Activated CD8-positive, alpha-beta memory T cell treated with anti-CD3 and anti-CD28 coated beads for 48 hours (primary cell): ENCODE measurements at regions not wholly inside any gene's neighbourhood (a gene's known extent, or its start where the extent isn't known, plus 50 kb on each side); places are given as distances from the start of the nearest gene placed in this dataset.
"Not testable (repeated sequence)": the region's sequence is repeated elsewhere in the genome, so short reads cannot be mapped to it uniquely, and the experiment has no call there.

ENCODE experiments used
- DNase-seq, 3 experiments: peaks; one replicate each; pipeline ENCODE4 v3.0.0-alpha.2; 2020; ENCODE audit warnings: low read depth in 2 of 3, low spot score in 2 of 3

GRCh38 chr4:13893987-13894386 is 266.5 kb upstream of the BOD1L1 start:
- no peak for DNase-seq

DNA sequence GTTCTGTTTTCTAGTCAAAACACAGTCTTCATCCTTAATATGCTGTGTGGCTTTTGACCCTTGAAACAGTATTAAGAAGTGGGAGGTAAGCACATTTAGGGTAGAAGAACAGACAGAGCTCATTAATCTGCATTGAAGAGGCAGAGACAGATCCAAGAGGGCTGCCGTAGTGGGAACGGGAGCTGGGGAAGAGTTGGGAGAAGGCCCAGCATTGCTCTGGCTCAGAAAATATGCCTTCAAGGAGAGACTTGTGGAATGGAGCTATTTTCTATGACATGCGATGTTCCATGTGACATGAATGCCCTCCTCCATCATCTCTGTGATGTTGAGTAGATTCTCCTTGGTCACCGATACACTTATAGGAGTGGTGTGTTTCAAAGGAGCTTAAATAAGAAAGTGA is 273.3 kb upstream of the BOD1L1 start:
- no peak for DNase-seq

DNA sequence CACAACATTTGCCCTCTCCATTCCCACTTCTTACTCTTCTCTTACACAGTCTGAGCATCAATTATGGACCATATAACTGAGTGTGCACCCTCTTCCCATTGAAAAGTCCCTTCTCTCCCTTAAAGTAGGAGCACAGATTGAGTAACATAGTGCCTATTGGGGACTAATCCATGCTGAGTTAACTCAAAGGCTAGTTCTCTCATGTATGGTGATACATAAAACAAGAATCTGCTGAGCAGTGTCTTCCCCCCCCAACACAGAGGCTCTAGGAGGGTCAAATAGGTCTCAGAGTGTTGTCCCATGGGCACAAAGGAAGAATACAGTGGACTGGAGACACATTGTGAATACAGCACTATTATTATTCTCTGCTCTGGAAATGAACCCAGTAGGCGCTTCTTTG is 274.6 kb upstream of the BOD1L1 start:
- DNase-seq: no peak

DNA sequence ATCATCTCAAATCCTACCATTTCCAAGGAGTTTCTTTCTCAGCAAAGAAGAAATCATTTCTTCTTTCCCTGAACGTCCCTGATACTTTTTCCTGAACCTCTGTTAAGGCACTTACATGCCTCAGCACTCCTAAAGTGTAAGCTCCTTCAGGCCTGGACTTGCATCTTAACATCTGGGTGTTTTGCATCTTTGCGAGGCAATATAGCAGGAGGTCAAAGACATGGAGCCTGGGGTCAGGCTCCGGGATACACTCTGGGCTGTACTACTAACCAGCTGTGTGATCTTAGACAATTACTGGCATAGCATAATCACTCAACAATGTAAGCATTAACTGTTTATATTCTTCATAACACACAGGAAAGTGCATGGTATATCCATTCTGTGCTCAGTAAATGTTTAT is 275.5 kb upstream of the BOD1L1 start:
- DNase-seq: no peak

DNA sequence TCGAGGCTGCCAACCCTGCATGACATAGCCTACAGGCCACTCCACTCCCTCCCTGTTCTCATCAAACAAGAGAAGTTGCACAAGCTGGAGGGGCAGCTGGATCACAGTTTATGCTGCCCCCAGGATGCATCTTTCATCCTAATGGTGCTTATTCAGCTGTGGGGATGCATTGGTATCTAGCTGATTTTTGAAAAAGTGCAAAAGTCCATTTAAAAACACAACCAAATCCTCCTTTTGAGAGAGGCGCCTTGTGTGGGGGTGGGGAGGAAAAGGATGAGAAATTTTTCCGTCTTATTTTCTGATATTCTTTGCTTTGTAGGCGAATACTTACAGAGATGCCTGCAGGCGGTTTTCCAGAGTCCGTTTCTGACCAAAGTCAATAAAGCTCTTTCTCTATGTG is 276.4 kb upstream of the BOD1L1 start:
- DNase-seq: no peak

- no peak for DNase-seq
Observed at GRCh38 chr4:13905543-13905942, 278.0 kb upstream of the BOD1L1 start.

DNA sequence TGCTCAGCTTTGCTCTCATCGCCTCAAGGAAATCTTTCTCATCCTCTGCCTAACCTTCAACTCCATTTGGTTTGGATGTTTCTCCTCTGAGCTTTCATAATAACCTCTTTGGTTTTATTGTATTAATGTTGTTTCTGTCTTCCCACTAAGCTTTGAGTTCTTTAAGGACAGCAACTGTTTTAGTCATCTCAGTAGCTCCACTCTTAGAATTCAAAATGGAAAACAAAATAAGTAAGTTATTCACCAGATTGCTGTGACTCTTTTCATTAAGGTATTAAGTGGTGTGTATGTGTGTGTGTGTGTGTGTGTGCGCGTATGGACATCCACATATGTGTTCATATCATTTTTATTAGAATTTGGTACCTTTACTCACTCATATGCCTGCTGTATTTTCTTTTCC is 279.2 kb upstream of the BOD1L1 start:
- no peak for DNase-seq

GRCh38 chr4:13907255-13907751 is 279.8 kb upstream of the BOD1L1 start:
- DNase-seq: no peak

GRCh38 chr4:13908455-13908854 is 280.9 kb upstream of the BOD1L1 start:
- no peak for DNase-seq

DNA sequence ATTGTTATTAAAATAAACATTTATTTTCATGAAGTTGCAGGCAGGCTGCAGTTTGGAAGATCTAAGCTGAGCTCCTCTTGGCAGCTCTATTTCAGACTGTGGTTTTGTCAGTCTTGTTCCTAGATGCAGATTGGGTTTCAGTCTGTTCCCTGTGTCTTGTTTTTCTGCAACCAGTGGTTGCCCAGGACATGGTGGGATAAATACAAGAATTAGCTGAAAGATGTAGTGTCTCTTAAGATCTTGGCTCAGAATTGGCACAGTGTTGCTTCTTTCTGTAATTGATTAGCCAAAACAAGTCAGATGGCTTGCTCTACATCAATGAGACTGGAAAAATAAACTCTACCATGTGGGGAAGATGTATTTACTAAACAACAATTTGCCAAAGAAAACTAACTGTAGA is 283.0 kb upstream of the BOD1L1 start:
- no peak for DNase-seq

DNA sequence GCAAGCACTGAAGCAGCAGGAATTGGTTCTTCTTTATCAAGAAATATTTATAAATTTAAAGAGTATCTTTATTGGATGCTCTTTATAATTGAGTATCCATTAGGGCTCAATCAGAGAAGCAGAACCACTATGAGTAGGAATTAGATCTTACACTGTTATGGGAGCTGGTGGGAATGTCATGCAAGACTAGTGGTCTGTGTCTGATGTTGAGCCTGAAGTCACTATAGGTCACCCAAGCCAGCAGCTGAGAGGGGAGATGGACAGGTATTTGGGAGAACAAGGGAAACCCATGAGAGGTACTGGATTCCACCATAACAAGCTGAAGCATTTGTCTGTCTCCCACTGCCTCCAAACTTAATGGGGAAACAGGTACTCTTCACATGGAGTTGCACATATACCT is 283.7 kb upstream of the BOD1L1 start:
- no peak for DNase-seq

- DNase-seq: no peak
Observed at GRCh38 chr4:13912436-13912925, 285.0 kb upstream of the BOD1L1 start.

GRCh38 chr4:13912966-13913365 is 285.4 kb upstream of the BOD1L1 start:
- no peak for DNase-seq

- DNase-seq: no peak
Observed at GRCh38 chr4:13917015-13917414, 289.5 kb upstream of the BOD1L1 start.

- DNase-seq: no peak
Observed at GRCh38 chr4:13918110-13918509, 290.6 kb upstream of the BOD1L1 start.

GRCh38 chr4:13918991-13919441 is 291.5 kb upstream of the BOD1L1 start:
- DNase-seq: no peak

DNA sequence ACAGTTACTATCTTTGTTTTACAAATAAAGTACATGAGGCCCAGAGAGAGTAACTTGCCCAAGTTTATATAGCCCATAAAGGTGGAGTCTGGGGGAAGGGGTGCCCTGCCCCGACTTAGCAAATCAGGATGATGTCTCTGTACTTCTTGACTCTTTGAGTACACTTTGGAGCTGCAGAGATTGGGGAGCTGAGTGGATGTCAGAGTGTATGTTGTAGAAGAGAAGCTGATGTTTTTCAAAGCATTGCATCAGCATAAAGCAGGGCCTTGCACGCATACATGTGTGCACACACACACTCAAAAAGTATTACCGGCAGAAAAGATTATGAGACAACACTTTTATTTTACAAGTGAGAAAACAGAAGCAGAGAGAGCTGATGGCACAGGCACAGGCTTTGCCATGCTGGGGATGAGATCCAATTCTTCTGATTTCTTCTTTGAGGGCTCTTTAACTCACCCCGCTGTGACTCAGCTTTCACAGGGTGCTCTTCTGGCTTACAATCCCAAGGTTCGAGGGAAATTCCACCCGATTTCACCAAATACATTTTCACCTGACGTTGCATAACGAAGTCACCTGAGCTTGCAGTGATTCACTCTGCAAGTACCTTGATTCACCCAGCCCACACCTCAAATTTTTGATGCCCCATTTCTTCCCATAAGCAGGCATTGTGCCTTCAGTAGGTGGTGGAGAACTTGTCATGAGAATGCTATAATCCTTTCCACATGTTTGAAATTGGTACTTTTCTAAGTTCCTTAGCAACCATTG is 292.8 kb upstream of the BOD1L1 start:
- no peak for DNase-seq

DNA sequence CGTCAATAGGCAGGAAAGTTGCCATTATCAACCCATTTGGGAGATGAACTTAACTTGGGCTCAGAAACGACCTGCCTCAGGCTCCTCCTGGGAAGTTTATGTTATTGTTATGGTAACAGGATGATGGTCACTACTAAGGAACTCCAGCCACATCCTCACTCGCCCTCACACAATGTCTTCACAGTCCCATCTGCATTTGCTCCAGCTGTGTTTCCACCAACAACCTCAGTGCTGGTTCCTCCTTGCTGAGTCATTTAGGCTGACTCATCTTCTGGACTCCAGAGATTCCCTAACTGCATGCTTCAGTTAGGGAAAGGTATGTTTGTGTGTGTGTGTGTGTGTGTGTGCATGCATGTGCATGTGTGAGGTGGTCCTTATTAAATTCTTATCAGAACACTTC is 293.4 kb upstream of the BOD1L1 start:
- no peak for DNase-seq

- DNase-seq: no peak
Observed at GRCh38 chr4:13921805-13922204, 294.3 kb upstream of the BOD1L1 start.

DNA sequence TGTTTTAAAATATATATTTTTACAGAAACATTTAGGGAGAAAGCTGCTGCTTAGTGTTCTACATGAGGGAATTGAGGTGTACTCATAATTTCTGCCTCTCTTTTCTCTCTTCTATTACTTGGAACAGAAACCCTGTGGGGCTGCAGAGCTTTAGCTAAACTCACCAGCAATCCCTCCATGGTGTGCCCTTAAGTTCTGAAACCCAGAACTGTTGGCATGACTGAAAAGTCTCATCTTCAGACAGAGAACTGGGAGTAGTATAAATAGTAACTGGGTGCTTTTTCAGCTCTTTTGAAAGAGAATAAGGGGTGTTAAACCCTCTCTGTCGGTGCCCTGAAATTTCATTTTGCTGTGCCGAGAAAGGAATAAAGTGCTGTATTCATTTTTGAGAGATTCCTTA is 294.9 kb upstream of the BOD1L1 start:
- DNase-seq: no peak

DNA sequence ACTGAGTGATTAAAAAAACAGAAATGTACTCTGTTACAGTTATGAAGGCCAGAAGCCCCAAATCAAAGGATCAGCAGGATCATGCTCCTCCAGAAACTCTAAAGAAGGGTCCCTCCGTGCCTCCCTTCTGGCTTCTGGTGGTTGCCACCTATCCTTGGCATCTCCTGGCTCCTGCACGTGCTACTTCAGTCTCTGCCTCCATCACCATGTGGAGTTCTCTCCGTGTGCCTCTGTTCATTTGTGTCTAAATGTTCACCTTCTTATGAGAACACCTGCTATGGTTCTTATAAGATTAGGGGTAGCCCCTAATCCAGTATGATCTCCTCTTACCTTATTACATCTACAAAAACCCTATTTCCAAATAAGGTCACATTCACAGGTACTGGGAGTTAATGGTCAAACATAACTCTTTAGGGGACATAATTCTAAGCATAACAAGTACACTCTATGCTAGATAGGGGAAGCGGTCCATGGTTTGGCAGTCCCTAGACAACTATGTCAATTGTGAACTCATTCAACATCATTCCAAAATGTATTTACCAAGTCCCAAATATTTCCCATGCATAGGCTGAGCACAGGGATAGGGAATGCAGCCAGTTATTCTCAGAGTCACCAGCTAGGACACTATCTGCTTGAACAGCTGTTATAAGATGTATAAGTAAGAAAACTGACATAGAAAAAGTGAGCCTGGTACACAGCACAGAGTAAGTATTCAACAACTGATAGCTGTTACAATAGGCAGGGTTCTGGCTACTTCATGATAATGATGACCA is 295.5 kb upstream of the BOD1L1 start:
- no peak for DNase-seq

DNA sequence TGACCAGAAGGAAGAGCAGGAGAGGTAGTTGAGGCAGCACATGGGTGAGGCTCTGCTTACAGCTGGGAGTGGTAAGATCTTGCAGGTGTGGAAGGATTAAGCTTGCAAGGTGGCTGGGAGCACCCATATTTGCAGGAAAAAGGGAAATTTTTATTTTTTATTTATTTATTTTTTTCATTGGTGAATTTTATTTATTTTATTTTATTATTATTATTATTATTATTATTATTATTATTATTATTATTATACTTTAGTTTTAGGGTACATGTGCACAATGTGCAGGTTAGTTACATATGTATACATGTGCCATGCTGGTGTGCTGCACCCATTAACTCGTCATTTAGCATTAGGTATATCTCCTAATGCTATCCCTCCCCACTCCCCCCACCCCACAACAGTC is 297.4 kb upstream of the BOD1L1 start:
- not testable (repeated sequence) for DNase-seq
